SK-N-SH (cell line): ENCODE measurements at regions not wholly inside any gene's neighbourhood (a gene's known extent, or its start where the extent isn't known, plus 50 kb on each side); places are given as distances from the start of the nearest gene placed in this dataset.

Experiments used
- CTCF ChIA-PET: fragments of 300-600, 350-600 bp; formaldehyde crosslinking; extraction: SDS; loops from one replicate; lab custom pipeline; 2021; lab: Yijun Ruan, JAX
- POLR2A ChIA-PET: fragments of 350-600 bp; sonication (Branson Sonifier 250); formaldehyde crosslinking; extraction: SDS; loops from one replicate; lab custom pipeline; 2020; ENCODE audit warnings: antibody characterized with exemption, inconsistent platforms; lab: Yijun Ruan, JAX
- DNase-seq: peaks from one replicate; pipeline ENCODE4 v3.0.0; 2012
- H2AFZ ChIP-seq: fragments of 200-600 bp; sonication (generic); 2 replicates; pipeline ENCODE4 v1.8.1; 2016; ENCODE audit warnings: antibody characterized with exemption, mild to moderate bottlenecking, low read depth
- H3F3A ChIP-seq: fragments of 200-600 bp; sonication (generic); replicated peaks from 2 replicates; pipeline ENCODE3; 2016; ENCODE audit warnings: antibody characterized with exemption, mild to moderate bottlenecking; ENCODE audit not compliant: insufficient read depth
- H3K27ac ChIP-seq, 2 experiments: fragments of 200-500 bp in 1 of 2; fragments of 200-600 bp in 1 of 2; sonication (Bioruptor generic) in 1 of 2; sonication (generic), shearing (Covaris generic) in 1 of 2; 2 replicates each; pipeline versions ENCODE4 v1.5.1 to v1.6.1; 2014 to 2016; ENCODE audit warnings: low read depth in 2 of 2, inconsistent platforms in 1 of 2, low read length in 1 of 2, mild to moderate bottlenecking in 1 of 2, mixed read lengths in 1 of 2
- H3K27me3 ChIP-seq: fragments of 200-600 bp; sonication (generic), shearing (Covaris generic); 2 replicates; pipeline ENCODE4 v1.6.1; 2016; ENCODE audit warnings: mixed run types; ENCODE audit not compliant: insufficient read depth
- H3K36me3 ChIP-seq, 2 experiments: fragments of 200-500 bp in 1 of 2; fragments of 200-600 bp in 1 of 2; sonication (Bioruptor generic) in 1 of 2; sonication (generic) in 1 of 2; replicated peaks in 1 of 2; 2 replicates each; pipeline versions ENCODE3 to v1.5.1; 2014 to 2016; ENCODE audit warnings: low read length in 1 of 2, mild to moderate bottlenecking in 1 of 2; ENCODE audit not compliant: insufficient read depth in 2 of 2, control insufficient read depth in 1 of 2
- H3K4me1 ChIP-seq, 2 experiments: fragments of 200-500 bp in 1 of 2; fragments of 200-600 bp in 1 of 2; sonication (Bioruptor generic) in 1 of 2; sonication (generic), shearing (Covaris generic) in 1 of 2; 2 replicates each; pipeline versions ENCODE4 v1.5.1 to v1.6.1; 2014 to 2016; ENCODE audit warnings: low read depth in 1 of 2, low read length in 1 of 2, mixed run types in 1 of 2; ENCODE audit not compliant: insufficient read depth in 2 of 2, control insufficient read depth in 1 of 2
- H3K4me2 ChIP-seq: fragments of 200-600 bp; sonication (generic), shearing (Covaris generic); 2 replicates; pipeline ENCODE4 v1.6.1; 2017; ENCODE audit warnings: mixed run types
- H3K4me3 ChIP-seq, 2 experiments: fragments of 200-500 bp in 1 of 2; fragments of 200-600 bp in 1 of 2; sonication (Bioruptor generic) in 1 of 2; sonication (generic), shearing (Covaris generic) in 1 of 2; 2 replicates each; pipeline versions ENCODE4 v1.5.1 to v1.8.1; 2014 to 2016; ENCODE audit warnings: low read depth in 2 of 2, inconsistent platforms in 1 of 2, low read length in 1 of 2, mild to moderate bottlenecking in 1 of 2, mixed read lengths in 1 of 2, moderate library complexity in 1 of 2
- H3K79me2 ChIP-seq: fragments of 200-600 bp; sonication (generic); 2 replicates; pipeline ENCODE4 v1.8.1; 2017; ENCODE audit warnings: mild to moderate bottlenecking; ENCODE audit not compliant: insufficient read depth
- H3K9ac ChIP-seq: fragments of 200-600 bp; sonication (generic); 2 replicates; pipeline ENCODE4 v1.6.1; 2017; ENCODE audit warnings: mixed run types
- H3K9me2 ChIP-seq: fragments of 200-600 bp; sonication (generic); 2 replicates; pipeline ENCODE4 v1.6.1; 2017; ENCODE audit warnings: mixed run types
- H3K9me3 ChIP-seq: fragments of 200-600 bp; sonication (generic); 2 replicates; pipeline ENCODE4 v1.6.1; 2017; ENCODE audit warnings: mixed run types, mild to moderate bottlenecking, moderate library complexity
- H4K20me1 ChIP-seq: fragments of 200-600 bp; sonication (generic); 2 replicates; pipeline ENCODE4 v1.6.1; 2017; ENCODE audit warnings: mild to moderate bottlenecking, mixed run types; ENCODE audit not compliant: insufficient read depth
- CHD2 ChIP-seq: fragments of 150-350 bp; IDR thresholded peaks from 2 replicates; pipeline ENCODE4 v1.6.1; 2018; ENCODE audit warnings: low read length; ENCODE audit not compliant: partially characterized antibody
- ELF1 ChIP-seq: IDR thresholded peaks from 2 replicates; pipeline ENCODE4 v1.4.0; 2012
- EP300 ChIP-seq, 2 experiments: IDR thresholded peaks; 2 replicates each; pipeline versions ENCODE4 v1.4.0 to v1.6.1; 2012; ENCODE audit warnings: borderline replicate concordance in 1 of 2, low read depth in 1 of 2, low read length in 1 of 2
- EZH2phosphoT487 ChIP-seq: fragments of 200-600 bp; sonication (generic); IDR thresholded peaks from 2 replicates; pipeline ENCODE4 v1.6.1; 2017; ENCODE audit warnings: low read depth, mixed run types, mild to moderate bottlenecking, antibody characterized with exemption, moderate library complexity, borderline replicate concordance
- FOSL2 ChIP-seq: IDR thresholded peaks from 2 replicates; pipeline ENCODE4 v1.4.0; 2012; ENCODE audit warnings: low read depth, mild to moderate bottlenecking, moderate library complexity, borderline replicate concordance
- FOXM1 ChIP-seq: IDR thresholded peaks from 2 replicates; pipeline ENCODE4 v1.4.0; 2012; ENCODE audit warnings: low read depth, mild to moderate bottlenecking
- GABPA ChIP-seq: IDR thresholded peaks from 2 replicates; pipeline ENCODE4 v1.4.0; 2012; ENCODE audit warnings: low read depth, mild to moderate bottlenecking
- GATA2 ChIP-seq: sonication (generic); formaldehyde crosslinking; IDR thresholded peaks from 2 replicates; pipeline ENCODE4 v1.5.0; 2020; ENCODE audit warnings: mild to moderate bottlenecking, missing genetic modification reagents
- JUND ChIP-seq: IDR thresholded peaks from 2 replicates; pipeline ENCODE4 v1.4.0; 2012
- MEF2A ChIP-seq: IDR thresholded peaks from 2 replicates; pipeline ENCODE4 v1.4.0; 2012; ENCODE audit warnings: low read depth, borderline replicate concordance
- NFIC ChIP-seq: IDR thresholded peaks from 2 replicates; pipeline ENCODE4 v1.4.0; 2012; ENCODE audit warnings: borderline replicate concordance
- RAD21 ChIP-seq: IDR thresholded peaks from 2 replicates; pipeline ENCODE4 v1.6.1; 2012; ENCODE audit warnings: mild to moderate bottlenecking, low read length
- RCOR1 ChIP-seq: fragments of 150-350 bp; IDR thresholded peaks from 2 replicates; pipeline ENCODE4 v1.6.1; 2017; ENCODE audit warnings: antibody characterized with exemption, low read length
- RFX5 ChIP-seq: IDR thresholded peaks from 2 replicates; pipeline ENCODE4 v1.6.1; 2012; ENCODE audit warnings: mild to moderate bottlenecking, improper control_type of control experiment, low read length
- RXRA ChIP-seq: IDR thresholded peaks from 2 replicates; pipeline ENCODE4 v1.4.0; 2012; ENCODE audit warnings: low read depth, mild to moderate bottlenecking, borderline replicate concordance
- SIN3A ChIP-seq: IDR thresholded peaks from 2 replicates; pipeline ENCODE4 v1.6.1; 2012; ENCODE audit warnings: low read depth, mild to moderate bottlenecking, low read length, moderate library complexity, borderline replicate concordance
- SMC3 ChIP-seq: IDR thresholded peaks from 2 replicates; pipeline ENCODE4 v1.6.1; 2012; ENCODE audit warnings: low read depth, low read length, improper control_type of control experiment
- TAF1 ChIP-seq: IDR thresholded peaks from 2 replicates; pipeline ENCODE4 v1.6.1; 2012; ENCODE audit warnings: low read depth, mild to moderate bottlenecking, low read length, moderate library complexity, borderline replicate concordance
- TEAD4 ChIP-seq: IDR thresholded peaks from 2 replicates; pipeline ENCODE4 v1.4.0; 2012; ENCODE audit warnings: mild to moderate bottlenecking, borderline replicate concordance; ENCODE audit not compliant: insufficient read depth
- YY1 ChIP-seq: IDR thresholded peaks from 2 replicates; pipeline ENCODE4 v1.4.0; 2012; ENCODE audit warnings: low read depth, mild to moderate bottlenecking
- WGBS: methylation state at CpG from one replicate; pipeline ENCODE4 v1.1.6; 2017; ENCODE audit warnings: low lambda C conversion rate; 5-methylcytosine and 5-hydroxymethylcytosine counted together
- TF ChIP-seq, protein P1 (sequence below): fragments of 200-600 bp; sonication (generic); IDR thresholded peaks from 2 replicates; pipeline ENCODE4 v1.6.1; 2017; ENCODE audit warnings: antibody characterized with exemption, mild to moderate bottlenecking, moderate library complexity
- TF ChIP-seq, protein P2 (sequence below): IDR thresholded peaks from 2 replicates; pipeline ENCODE4 v1.4.0; 2012; ENCODE audit warnings: low read depth
- TF ChIP-seq, protein P3 (sequence below): IDR thresholded peaks from 2 replicates; pipeline ENCODE4 v1.4.0; 2012; ENCODE audit warnings: low read depth, borderline replicate concordance

DNA sequence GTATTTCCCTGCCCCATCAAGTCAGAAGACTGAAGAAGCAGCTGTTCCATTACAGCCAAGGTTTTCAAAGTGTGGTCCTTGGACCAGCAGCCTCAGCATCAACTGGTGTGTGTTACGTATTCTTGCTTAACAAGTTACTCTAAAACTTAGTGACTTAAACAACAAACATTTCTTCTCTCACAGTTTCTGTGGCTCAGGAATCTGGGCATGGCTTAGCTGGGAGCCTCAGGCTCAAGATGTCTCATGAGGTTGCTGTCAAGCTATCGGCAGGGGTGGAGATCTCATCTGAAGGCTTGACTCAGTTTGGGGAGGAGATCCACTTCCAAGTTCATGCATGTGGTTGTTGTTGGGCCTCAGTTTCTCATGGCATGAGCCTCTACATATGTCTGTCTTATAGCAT, 174.5 kb downstream of the KTN1 start:
- DNase-seq, result no peak
- no peaks in the 10 kb centered on the region for H3K9me3 ChIP-seq
- ChIA-PET POLR2A (no interaction called here), CTCF (interaction anchor here (0.6 kb wide), 1 partner anchor 11 kb away, joined by 4 read pairs; no protein-coding TSS in a partner anchor)
- no peaks in the 10 kb centered on the region for H3K36me3 ChIP-seq
- no peaks in the 10 kb centered on the region; a peak in 1 of 4 replicates for H3K4me1 ChIP-seq
- no peak overlapping the region for H2AFZ ChIP-seq
- H3K9ac ChIP-seq, result no peak overlapping the region
- no peaks in the 10 kb centered on the region for H3K9me2 ChIP-seq
- WGBS, result 54% methylated on average over 2 of the region's 2 CpGs
- H3K4me2 ChIP-seq, result no peak overlapping the region
- H3K4me3 ChIP-seq, result no peak overlapping the region
- no peaks in the 10 kb centered on the region for H4K20me1 ChIP-seq
- no peak overlapping the region for H3K27ac ChIP-seq
- H3F3A ChIP-seq, result no peaks in the 10 kb centered on the region
- H3K27me3 ChIP-seq, result no peaks in the 10 kb centered on the region
- H3K79me2 ChIP-seq, result no peaks in the 10 kb centered on the region
- no peak for TF ChIP-seq SIN3A
- no peak for TF ChIP-seq FOSL2

DNA sequence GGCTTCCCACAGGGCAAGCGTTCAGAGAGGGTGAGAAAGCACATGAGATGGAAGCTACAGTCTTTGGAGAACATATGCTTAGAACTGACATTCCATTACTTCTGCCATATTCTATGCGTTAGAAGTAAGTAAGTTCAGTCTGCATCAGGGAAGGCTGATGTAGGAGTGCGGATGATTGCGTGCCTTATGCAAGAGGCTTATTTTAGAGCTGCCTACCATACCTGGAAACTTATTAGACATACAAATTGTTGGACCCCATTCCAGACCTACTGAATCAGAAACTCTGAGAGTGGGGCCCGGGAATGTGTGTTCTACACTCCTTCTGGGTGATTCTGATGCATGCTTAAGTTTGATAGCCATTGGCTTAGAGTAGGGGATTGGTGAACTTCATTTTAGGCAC, 174.9 kb downstream of the KTN1 start:
- no peaks in the 10 kb centered on the region for H3K9me2 ChIP-seq
- H3K4me1 ChIP-seq, result no peaks in the 10 kb centered on the region; a peak in 1 of 4 replicates
- no peaks in the 10 kb centered on the region for H4K20me1 ChIP-seq
- CTCF ChIA-PET, result no interaction called here
- H3K36me3 ChIP-seq, result no peaks in the 10 kb centered on the region
- H3K9me3 ChIP-seq, result no peaks in the 10 kb centered on the region
- no peak for DNase-seq
- H3K4me2 ChIP-seq, result no peak overlapping the region
- no peak overlapping the region for H2AFZ ChIP-seq
- no peak overlapping the region for H3K27ac ChIP-seq
- POLR2A ChIA-PET, result no interaction called here
- H3K4me3 ChIP-seq, result no peak overlapping the region
- no peak overlapping the region for H3K9ac ChIP-seq
- H3F3A ChIP-seq, result no peaks in the 10 kb centered on the region
- WGBS, result 58% methylated on average over 5 of the region's 5 CpGs
- H3K79me2 ChIP-seq, result no peaks in the 10 kb centered on the region
- no peaks in the 10 kb centered on the region for H3K27me3 ChIP-seq
- TF ChIP-seq, protein P1, sequence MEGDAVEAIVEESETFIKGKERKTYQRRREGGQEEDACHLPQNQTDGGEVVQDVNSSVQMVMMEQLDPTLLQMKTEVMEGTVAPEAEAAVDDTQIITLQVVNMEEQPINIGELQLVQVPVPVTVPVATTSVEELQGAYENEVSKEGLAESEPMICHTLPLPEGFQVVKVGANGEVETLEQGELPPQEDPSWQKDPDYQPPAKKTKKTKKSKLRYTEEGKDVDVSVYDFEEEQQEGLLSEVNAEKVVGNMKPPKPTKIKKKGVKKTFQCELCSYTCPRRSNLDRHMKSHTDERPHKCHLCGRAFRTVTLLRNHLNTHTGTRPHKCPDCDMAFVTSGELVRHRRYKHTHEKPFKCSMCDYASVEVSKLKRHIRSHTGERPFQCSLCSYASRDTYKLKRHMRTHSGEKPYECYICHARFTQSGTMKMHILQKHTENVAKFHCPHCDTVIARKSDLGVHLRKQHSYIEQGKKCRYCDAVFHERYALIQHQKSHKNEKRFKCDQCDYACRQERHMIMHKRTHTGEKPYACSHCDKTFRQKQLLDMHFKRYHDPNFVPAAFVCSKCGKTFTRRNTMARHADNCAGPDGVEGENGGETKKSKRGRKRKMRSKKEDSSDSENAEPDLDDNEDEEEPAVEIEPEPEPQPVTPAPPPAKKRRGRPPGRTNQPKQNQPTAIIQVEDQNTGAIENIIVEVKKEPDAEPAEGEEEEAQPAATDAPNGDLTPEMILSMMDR, result no peak
- TF ChIP-seq, protein P2, sequence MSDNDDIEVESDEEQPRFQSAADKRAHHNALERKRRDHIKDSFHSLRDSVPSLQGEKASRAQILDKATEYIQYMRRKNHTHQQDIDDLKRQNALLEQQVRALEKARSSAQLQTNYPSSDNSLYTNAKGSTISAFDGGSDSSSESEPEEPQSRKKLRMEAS, result no peak
- TF ChIP-seq SIN3A (no peak), TAF1 (no peak), CHD2 (no peak), EZH2phosphoT487 (no peak), NFIC (no peak), TEAD4 (no peak)

DNA sequence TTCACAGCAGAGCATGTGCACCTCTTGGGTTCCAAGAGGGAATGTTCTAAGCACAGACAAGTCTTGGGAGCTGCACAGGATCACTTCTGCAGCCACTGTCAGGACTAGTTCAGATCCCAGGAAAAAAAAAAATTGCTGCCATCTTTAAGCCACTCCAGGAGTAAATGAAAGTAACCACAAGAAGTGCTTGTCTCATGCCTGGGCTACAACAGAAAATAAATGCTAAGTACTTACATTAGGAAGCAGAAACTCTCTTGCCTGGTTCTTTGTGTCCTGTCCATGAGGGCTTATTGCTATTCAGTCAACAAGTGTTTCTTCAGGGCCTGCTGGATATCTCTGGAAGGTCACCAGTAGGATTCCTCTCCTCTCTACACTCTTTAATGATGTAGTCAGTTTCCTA, 176.1 kb downstream of the KTN1 start:
- Histone ChIP-seq H3K27me3 (no peaks in the 10 kb centered on the region; the same call in 1 of the 2 replicates), H3K9ac (no peak overlapping the region), H3K27ac (no peak overlapping the region), H2AFZ (no peak overlapping the region), H3K4me2 (no peak overlapping the region), H3K9me2 (no peaks in the 10 kb centered on the region), H3K36me3 (no peaks in the 10 kb centered on the region), H3K4me3 (no peak overlapping the region), H3K79me2 (no peaks in the 10 kb centered on the region), H3F3A (no peaks in the 10 kb centered on the region), H3K9me3 (no peaks in the 10 kb centered on the region), H4K20me1 (no peaks in the 10 kb centered on the region), H3K4me1 (no peaks in the 10 kb centered on the region; a peak in 1 of 4 replicates)
- no peak for DNase-seq
- ChIA-PET CTCF (interaction anchor here (0.8 kb wide), 1 partner anchor 9 kb away, joined by 3 read pairs; no protein-coding TSS in a partner anchor), POLR2A (no interaction called here)
- TF ChIP-seq SMC3 (no peak), ELF1 (no peak), RCOR1 (no peak), RXRA (no peak), FOSL2 (no peak), JUND (no peak), GATA2 (CRISPR knock-in tag) (no peak), TAF1 (no peak), RAD21 (no peak), MEF2A (no peak), EP300 (IDR thresholded peaks at IDR 0.05; ENCODE audit: borderline replicate concordance in 1 of 2, low read depth in 1 of 2, low read length in 1 of 2) (no peak), NFIC (no peak), FOXM1 (no peak), YY1 (no peak), GABPA (no peak), RFX5 (no peak)
- TF ChIP-seq, protein P3, sequence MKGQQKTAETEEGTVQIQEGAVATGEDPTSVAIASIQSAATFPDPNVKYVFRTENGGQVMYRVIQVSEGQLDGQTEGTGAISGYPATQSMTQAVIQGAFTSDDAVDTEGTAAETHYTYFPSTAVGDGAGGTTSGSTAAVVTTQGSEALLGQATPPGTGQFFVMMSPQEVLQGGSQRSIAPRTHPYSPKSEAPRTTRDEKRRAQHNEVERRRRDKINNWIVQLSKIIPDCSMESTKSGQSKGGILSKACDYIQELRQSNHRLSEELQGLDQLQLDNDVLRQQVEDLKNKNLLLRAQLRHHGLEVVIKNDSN, result no peak
